22Rv1 (cell line): ENCODE measurements at regions not wholly inside any gene's neighbourhood (a gene's known extent, or its start where the extent isn't known, plus 50 kb on each side); places are given as distances from the start of the nearest gene placed in this dataset.
"Not testable (repeated sequence)": the region's sequence is repeated elsewhere in the genome, so short reads cannot be mapped to it uniquely, and the experiment has no call there.

Experiments
- CTCF ChIP-seq: fragments of 450-650 bp; IDR thresholded peaks from 2 replicates; pipeline ENCODE4 v1.5.1; 2017; ENCODE audit warnings: mild to moderate bottlenecking
- ZFX ChIP-seq: fragments of 450-650 bp; IDR thresholded peaks from 2 replicates; pipeline ENCODE4 v1.6.1; 2017; ENCODE audit warnings: antibody characterized with exemption, borderline replicate concordance

GRCh38 chr19:34865225-34865624, 61.5 kb upstream of the ZNF30 start:
- not testable (repeated sequence) for TF ChIP-seq ZFX, CTCF
